H9 (cell line): ENCODE measurements at regions not wholly inside any gene's neighbourhood (a gene's known extent, or its start where the extent isn't known, plus 50 kb on each side); places are given as distances from the start of the nearest gene placed in this dataset.

Experiments
- DNase-seq: peaks from one replicate; pipeline ENCODE4 v3.0.0-alpha.2; 2017
- H2AFZ ChIP-seq: one replicate; pipeline ENCODE4 v1.6.1; 2013; ENCODE audit warnings: mild to moderate bottlenecking, low read length, control low read depth, moderate library complexity
- H2AK5ac ChIP-seq: 2 replicates; pipeline ENCODE4 v1.6.1; 2013; ENCODE audit warnings: low read length, control low read depth, mixed read lengths; ENCODE audit not compliant: insufficient read length
- H2BK120ac ChIP-seq: one replicate; pipeline ENCODE4 v1.6.1; 2013; ENCODE audit warnings: low read depth, mild to moderate bottlenecking, low read length, control low read depth, inconsistent platforms; ENCODE audit not compliant: poor library complexity, severe bottlenecking
- H2BK12ac ChIP-seq: 2 replicates; pipeline ENCODE4 v1.6.1; 2013; ENCODE audit warnings: low read length, control low read depth, mixed read lengths, low read depth; ENCODE audit not compliant: insufficient read length
- H2BK15ac ChIP-seq: 2 replicates; pipeline ENCODE4 v1.6.1; 2013; ENCODE audit warnings: low read depth, low read length, control low read depth
- H2BK20ac ChIP-seq: one replicate; pipeline ENCODE4 v1.6.1; 2013; ENCODE audit warnings: low read depth, mild to moderate bottlenecking, low read length, control low read depth, inconsistent platforms; ENCODE audit not compliant: poor library complexity, severe bottlenecking
- H2BK5ac ChIP-seq: 2 replicates; pipeline ENCODE4 v1.6.1; 2013; ENCODE audit warnings: low read length, control low read depth, mixed read lengths; ENCODE audit not compliant: insufficient read length
- H3K14ac ChIP-seq: 2 replicates; pipeline ENCODE4 v1.6.1; 2013; ENCODE audit warnings: low read length, control low read depth; ENCODE audit not compliant: insufficient read depth
- H3K18ac ChIP-seq: 2 replicates; pipeline ENCODE4 v1.6.1; 2013; ENCODE audit warnings: low read depth, mild to moderate bottlenecking, mixed read lengths, low read length, control low read depth; ENCODE audit not compliant: insufficient read length
- H3K23ac ChIP-seq: 2 replicates; pipeline ENCODE4 v1.6.1; 2013; ENCODE audit warnings: low read length, control low read depth, mixed read lengths, low read depth; ENCODE audit not compliant: insufficient read length
- H3K23me2 ChIP-seq: 2 replicates; pipeline ENCODE4 v1.6.1; 2013; ENCODE audit warnings: low read depth, mild to moderate bottlenecking, mixed read lengths, low read length, control low read depth; ENCODE audit not compliant: insufficient read length, poor library complexity, severe bottlenecking
- H3K27ac ChIP-seq: 2 replicates; pipeline ENCODE4 v1.5.1; 2013; ENCODE audit warnings: low read length, control low read depth, mixed read lengths, low read depth; ENCODE audit not compliant: insufficient read length
- H3K27me3 ChIP-seq: 2 replicates; pipeline ENCODE4 v1.6.1; 2013; ENCODE audit warnings: low read length, control low read depth, inconsistent platforms; ENCODE audit not compliant: insufficient read depth
- H3K4ac ChIP-seq: 2 replicates; pipeline ENCODE4 v1.6.1; 2013; ENCODE audit warnings: low read depth, mild to moderate bottlenecking, control low read depth, inconsistent platforms, low read length, moderate library complexity
- H3K4me1 ChIP-seq: 2 replicates; pipeline ENCODE4 v1.6.1; 2013; ENCODE audit warnings: low read length, control low read depth, inconsistent platforms; ENCODE audit not compliant: insufficient read depth
- H3K4me2 ChIP-seq: 2 replicates; pipeline ENCODE4 v1.6.1; 2013; ENCODE audit warnings: low read length, control low read depth, mixed read lengths; ENCODE audit not compliant: insufficient read length, insufficient read depth
- H3K56ac ChIP-seq: 2 replicates; pipeline ENCODE4 v1.6.1; 2013; ENCODE audit warnings: low read depth, mild to moderate bottlenecking, mixed read lengths, low read length, control low read depth; ENCODE audit not compliant: insufficient read length
- H3K79me1 ChIP-seq: 2 replicates; pipeline ENCODE4 v1.6.1; 2013; ENCODE audit warnings: low read depth, mild to moderate bottlenecking, moderate library complexity, low read length, control low read depth, inconsistent platforms; ENCODE audit not compliant: insufficient read depth, poor library complexity, severe bottlenecking
- H3K79me2 ChIP-seq: 2 replicates; pipeline ENCODE4 v1.6.1; 2013; ENCODE audit warnings: low read length, control low read depth, inconsistent platforms; ENCODE audit not compliant: insufficient read depth
- H3K9ac ChIP-seq: 2 replicates; pipeline ENCODE4 v1.6.1; 2013; ENCODE audit warnings: low read length, control low read depth, mixed read lengths; ENCODE audit not compliant: insufficient read length; ENCODE audit errors: extremely low read depth
- H3K9me3 ChIP-seq: one replicate; pipeline ENCODE4 v1.6.1; 2013; ENCODE audit warnings: low read depth, low read length, inconsistent platforms; ENCODE audit not compliant: control insufficient read depth
- H3T11ph ChIP-seq: one replicate; pipeline ENCODE4 v1.6.1; 2013; ENCODE audit warnings: mild to moderate bottlenecking, low read length, control low read depth, inconsistent platforms
- H4K20me1 ChIP-seq: one replicate; pipeline ENCODE4 v1.6.1; 2013; ENCODE audit not compliant: control insufficient read depth, insufficient read length, insufficient read depth
- H4K5ac ChIP-seq: 2 replicates; pipeline ENCODE4 v1.6.1; 2013; ENCODE audit warnings: low read depth, mild to moderate bottlenecking, mixed read lengths, low read length, control low read depth; ENCODE audit not compliant: insufficient read length
- H4K8ac ChIP-seq: replicated peaks from 2 replicates; pipeline ENCODE4 v1.6.1; 2013; ENCODE audit warnings: low read length, control low read depth, mixed read lengths, low read depth; ENCODE audit not compliant: insufficient read length
- H4K91ac ChIP-seq: 2 replicates; pipeline ENCODE4 v1.6.1; 2013; ENCODE audit warnings: low read depth, mild to moderate bottlenecking, moderate library complexity, mixed read lengths, low read length, control low read depth; ENCODE audit not compliant: insufficient read length
- H3K27ac Mint-ChIP-seq, 3 experiments: 2 replicates in 2 of 3; 3 replicates in 1 of 3; pipeline ENCODE4 v1.8.0; 2020 to 2021; ENCODE audit warnings: mixed read lengths in 3 of 3, mild to moderate bottlenecking in 1 of 3, moderate library complexity in 1 of 3
- H3K27me3 Mint-ChIP-seq: 2 replicates; pipeline ENCODE4 v1.8.0; 2021; ENCODE audit warnings: low read depth, mild to moderate bottlenecking, moderate library complexity, mixed read lengths
- H3K36me3 Mint-ChIP-seq, 3 experiments: 2 replicates in 2 of 3; 3 replicates in 1 of 3; pipeline ENCODE4 v1.8.0; 2020 to 2021; ENCODE audit warnings: low read depth in 3 of 3, mixed read lengths in 3 of 3; ENCODE audit not compliant: insufficient read depth in 1 of 3
- H3K4me1 Mint-ChIP-seq, 2 experiments: 2 replicates each; pipeline ENCODE4 v1.8.0; 2020; ENCODE audit warnings: mixed read lengths in 2 of 2
- H3K4me3 Mint-ChIP-seq, 2 experiments: 2 replicates in 1 of 2; 3 replicates in 1 of 2; pipeline ENCODE4 v1.8.0; 2020 to 2021; ENCODE audit warnings: mild to moderate bottlenecking in 2 of 2, mixed read lengths in 2 of 2, moderate library complexity in 1 of 2
- H3K9me3 Mint-ChIP-seq, 2 experiments: 2 replicates in 1 of 2; 3 replicates in 1 of 2; pipeline ENCODE4 v1.8.0; 2020; ENCODE audit warnings: mild to moderate bottlenecking in 2 of 2, mixed read lengths in 2 of 2, moderate library complexity in 1 of 2
- WGBS: extraction: QIAGEN DNeasy Blood & Tissue Kit; methylation state at CpG from one replicate; pipeline ENCODE4 v1.1.7; 2013; ENCODE audit warnings: missing lambda C conversion rate, low lambda C conversion rate, mixed read lengths; ENCODE audit not compliant: insufficient read length; ENCODE audit errors: extremely low coverage; 5-methylcytosine and 5-hydroxymethylcytosine counted together
- TF ChIP-seq, protein P1 (sequence below): fragments of 200-600 bp; sonication (generic); conservative IDR thresholded peaks from 3 replicates; pipeline ENCODE4 v1.8.0; 2021; ENCODE audit warnings: antibody characterized with exemption, mild to moderate bottlenecking

DNA sequence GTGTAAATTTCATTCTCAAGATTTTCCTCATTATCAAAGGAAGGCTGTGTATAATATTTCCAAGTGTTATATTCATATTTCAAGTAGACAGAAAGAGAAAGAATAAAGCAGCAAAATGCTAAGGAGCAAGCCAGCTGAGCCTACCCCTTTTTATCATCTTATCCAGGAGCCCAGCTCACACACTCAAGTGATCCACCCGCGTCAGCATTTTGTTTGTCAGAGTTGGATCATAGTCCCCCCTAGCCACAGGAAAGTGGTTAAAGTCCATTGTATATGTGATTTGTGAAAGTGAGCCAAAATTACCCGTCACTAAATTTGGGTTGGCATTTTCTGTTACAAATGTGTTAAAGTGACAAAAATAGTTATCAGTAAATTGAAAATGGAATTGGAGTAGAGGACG lies 289.3 kb upstream of the CTSO start:
- Histone ChIP-seq H2AFZ (no peak overlapping the region), H3K79me2 (no peaks in the 10 kb centered on the region), H3K23ac (no peak overlapping the region), H3K4me2 (no peak overlapping the region), H4K5ac (no peak overlapping the region), H2BK20ac (no peak overlapping the region), H3K79me1 (no peaks in the 10 kb centered on the region), H3K18ac (no peak overlapping the region), H3K9me3 (no peaks in the 10 kb centered on the region), H3K56ac (no peak overlapping the region), H2BK12ac (no peak overlapping the region), H3K9ac (no peak overlapping the region), H2BK15ac (no peak overlapping the region), H4K8ac (no peak overlapping the region), H2BK120ac (no peak overlapping the region), H3K4ac (no peak overlapping the region), H3K4me1 (no peaks in the 10 kb centered on the region), H2AK5ac (no peak overlapping the region), H3K23me2 (no peaks in the 10 kb centered on the region), H3K27me3 (no peaks in the 10 kb centered on the region), H4K91ac (no peak overlapping the region), H3K14ac (no peak overlapping the region), H4K20me1 (no peaks in the 10 kb centered on the region), H3K27ac (no peak overlapping the region), H3T11ph (no peak overlapping the region), H2BK5ac (no peak overlapping the region)
- no peak for DNase-seq
- Mint-ChIP-seq H3K9me3 (no peaks in the 10 kb centered on the region; a peak in 1 of 5 replicates), H3K4me3 (no peak overlapping the region), H3K27ac (no peak overlapping the region), H3K4me1 (peaks cover 0 to 1% of the 10 kb centered on the region in 2 experiments; a peak in 1 of 4 replicates), H3K36me3 (no peaks in the 10 kb centered on the region), H3K27me3 (no peaks in the 10 kb centered on the region)
- TF ChIP-seq, protein P1, sequence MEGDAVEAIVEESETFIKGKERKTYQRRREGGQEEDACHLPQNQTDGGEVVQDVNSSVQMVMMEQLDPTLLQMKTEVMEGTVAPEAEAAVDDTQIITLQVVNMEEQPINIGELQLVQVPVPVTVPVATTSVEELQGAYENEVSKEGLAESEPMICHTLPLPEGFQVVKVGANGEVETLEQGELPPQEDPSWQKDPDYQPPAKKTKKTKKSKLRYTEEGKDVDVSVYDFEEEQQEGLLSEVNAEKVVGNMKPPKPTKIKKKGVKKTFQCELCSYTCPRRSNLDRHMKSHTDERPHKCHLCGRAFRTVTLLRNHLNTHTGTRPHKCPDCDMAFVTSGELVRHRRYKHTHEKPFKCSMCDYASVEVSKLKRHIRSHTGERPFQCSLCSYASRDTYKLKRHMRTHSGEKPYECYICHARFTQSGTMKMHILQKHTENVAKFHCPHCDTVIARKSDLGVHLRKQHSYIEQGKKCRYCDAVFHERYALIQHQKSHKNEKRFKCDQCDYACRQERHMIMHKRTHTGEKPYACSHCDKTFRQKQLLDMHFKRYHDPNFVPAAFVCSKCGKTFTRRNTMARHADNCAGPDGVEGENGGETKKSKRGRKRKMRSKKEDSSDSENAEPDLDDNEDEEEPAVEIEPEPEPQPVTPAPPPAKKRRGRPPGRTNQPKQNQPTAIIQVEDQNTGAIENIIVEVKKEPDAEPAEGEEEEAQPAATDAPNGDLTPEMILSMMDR = no peak
- WGBS = no CpG with 5 or more reads among the region's 4 CpGs
